ENCODE measurements at regions not wholly inside any gene's neighbourhood (a gene's known extent, or its start where the extent isn't known, plus 50 kb on each side); places are given as distances from the start of the nearest gene placed in this dataset.
A peak's percentile ranks its signal among the peaks of the same experiment; 100 is the strongest.
"Not testable (repeated sequence)": the region's sequence is repeated elsewhere in the genome, so short reads cannot be mapped to it uniquely, and the experiment has no call there.

DNA sequence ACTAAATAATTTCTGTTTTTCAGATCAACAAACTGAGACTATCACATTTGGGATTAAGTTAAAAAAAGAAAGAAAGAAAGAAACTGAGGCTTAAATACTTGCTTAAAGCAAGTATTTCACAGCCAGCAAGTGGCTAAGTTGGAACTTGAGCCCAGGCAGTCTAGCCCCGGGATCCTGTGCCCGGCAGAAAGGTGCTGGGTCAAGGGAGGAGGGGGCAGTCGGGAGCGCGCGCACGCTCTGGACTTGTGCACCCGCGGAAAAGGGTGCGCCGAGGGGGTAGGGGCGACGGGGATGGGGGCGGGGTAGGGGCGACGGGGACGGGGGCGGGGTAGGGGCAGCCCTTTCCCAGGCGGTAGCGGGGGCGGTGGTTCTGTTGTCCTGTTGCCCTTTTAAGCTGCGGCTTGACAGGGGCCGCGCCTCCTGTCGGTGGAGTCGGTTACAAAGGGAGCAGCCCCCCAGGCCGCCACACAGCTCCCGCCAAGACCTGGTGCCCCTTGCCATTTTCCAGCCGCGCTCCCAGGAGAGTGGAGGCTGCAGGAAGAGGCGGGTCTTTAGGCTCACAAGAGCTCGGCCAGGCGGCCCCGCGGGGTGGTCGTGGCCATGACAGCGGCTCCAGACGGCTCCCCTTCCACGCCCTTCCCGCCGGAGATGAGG lies 60.6 kb downstream of the GOLGA8T start:
- not testable (repeated sequence) for DNase-seq (ENCODE audit: low read depth in 2 of 2)

DNA sequence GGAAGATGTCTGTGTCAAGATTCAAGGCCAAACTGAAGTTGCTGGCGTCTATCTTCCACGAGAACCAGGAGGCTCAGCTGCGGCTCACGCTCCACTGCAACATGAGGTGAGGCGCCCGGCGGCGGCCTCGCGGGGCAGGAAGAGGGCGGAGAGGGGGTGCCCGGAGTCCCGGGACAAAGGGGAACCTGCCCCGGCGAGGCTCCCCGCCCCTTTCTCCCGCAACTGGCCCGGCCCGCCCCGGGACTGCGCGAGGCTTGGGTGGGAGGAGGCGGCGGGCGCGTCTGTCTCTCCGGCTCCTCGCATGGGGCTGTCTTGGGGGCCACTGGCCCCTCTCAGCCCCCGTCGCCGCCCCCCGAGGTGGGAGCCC lies 61.1 kb downstream of the GOLGA8T start:
- DNase-seq (ENCODE audit: low read depth in 2 of 2), result peak in 1 of 2 donors; percentile 12

DNA sequence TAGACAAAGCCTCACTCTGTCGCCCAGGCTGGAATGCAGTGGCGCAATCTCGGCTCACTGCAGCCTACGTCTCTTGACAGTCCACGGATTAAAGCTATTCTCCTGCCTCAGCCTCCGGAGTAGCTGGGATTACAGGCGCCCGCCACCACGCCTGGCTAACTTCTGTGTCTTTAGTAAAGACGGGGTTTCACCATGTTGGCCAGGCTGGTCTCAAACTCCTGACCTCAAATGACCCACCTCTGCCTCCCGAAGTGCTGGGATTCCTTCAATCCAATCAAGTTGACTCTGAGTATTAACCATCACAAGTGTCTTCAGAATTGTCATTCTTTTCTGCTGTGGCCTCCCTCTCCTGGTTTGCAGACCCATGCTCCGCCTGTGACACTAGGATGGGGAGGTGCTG lies 61.9 kb downstream of the GOLGA8T start:
- DNase-seq (ENCODE audit: low read depth in 2 of 2), result not testable (repeated sequence)

DNA sequence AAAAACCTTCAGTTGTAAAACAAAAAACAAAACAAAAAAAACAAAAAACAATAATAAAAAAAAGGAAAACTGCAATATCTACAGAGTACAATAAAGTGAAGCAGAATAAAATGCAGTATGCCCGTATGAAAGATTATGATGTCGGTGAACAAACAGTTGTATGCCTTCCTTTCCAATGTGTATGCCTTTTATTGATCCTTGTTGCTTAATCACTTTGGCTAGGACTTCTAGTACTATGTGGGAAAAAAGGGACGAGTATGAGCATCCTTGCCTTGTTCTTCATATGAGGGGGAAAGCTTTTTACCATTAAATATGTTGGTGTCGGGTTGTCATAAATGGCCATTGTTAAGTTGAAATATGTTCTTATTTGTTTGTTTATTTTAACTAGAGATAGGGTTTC lies 66.7 kb downstream of the GOLGA8T start:
- DNase-seq (ENCODE audit: low read depth in 2 of 2), result not testable (repeated sequence)

DNA sequence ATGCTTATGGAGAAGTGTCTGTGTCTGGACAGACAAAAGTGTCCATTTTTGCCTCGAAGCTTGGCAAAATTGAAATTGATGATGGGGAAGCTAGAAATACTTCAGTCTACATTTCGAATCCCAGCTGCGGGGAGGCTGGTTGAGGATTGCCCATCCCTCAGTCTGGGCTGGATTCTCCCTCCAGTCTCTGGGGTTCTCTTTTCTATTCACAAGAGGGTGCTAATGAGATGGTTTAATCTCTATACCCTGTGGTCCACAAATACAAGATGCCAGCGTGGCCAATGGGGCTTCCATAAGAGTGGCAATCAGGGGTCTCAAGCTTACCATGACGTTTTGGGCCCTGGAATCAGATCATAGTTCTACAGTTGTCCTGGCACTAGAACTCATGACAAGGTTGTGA lies 78.9 kb downstream of the GOLGA8T start:
- not testable (repeated sequence) for DNase-seq (ENCODE audit: low read depth in 2 of 2)

DNA sequence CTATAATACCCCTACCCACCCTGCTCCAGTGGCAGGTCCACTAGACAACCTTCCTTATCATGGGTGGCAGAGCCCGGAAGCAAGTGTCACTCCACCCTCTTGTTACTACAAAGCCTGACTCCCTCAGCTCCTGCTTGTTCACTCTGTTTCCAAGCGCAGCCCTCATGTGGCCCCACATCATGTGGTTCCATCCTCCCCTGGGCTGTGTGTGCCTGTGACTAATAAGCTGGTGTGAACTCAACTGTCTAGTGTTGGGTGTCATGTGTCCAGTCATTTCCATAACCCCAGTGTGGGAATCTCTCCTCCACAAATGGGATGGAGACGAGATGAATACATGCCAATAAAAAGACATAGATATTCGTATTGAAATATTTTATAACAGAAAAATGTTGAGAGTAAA lies 87.0 kb downstream of the GOLGA8T start:
- not testable (repeated sequence) for DNase-seq (ENCODE audit: low read depth in 2 of 2)

DNA sequence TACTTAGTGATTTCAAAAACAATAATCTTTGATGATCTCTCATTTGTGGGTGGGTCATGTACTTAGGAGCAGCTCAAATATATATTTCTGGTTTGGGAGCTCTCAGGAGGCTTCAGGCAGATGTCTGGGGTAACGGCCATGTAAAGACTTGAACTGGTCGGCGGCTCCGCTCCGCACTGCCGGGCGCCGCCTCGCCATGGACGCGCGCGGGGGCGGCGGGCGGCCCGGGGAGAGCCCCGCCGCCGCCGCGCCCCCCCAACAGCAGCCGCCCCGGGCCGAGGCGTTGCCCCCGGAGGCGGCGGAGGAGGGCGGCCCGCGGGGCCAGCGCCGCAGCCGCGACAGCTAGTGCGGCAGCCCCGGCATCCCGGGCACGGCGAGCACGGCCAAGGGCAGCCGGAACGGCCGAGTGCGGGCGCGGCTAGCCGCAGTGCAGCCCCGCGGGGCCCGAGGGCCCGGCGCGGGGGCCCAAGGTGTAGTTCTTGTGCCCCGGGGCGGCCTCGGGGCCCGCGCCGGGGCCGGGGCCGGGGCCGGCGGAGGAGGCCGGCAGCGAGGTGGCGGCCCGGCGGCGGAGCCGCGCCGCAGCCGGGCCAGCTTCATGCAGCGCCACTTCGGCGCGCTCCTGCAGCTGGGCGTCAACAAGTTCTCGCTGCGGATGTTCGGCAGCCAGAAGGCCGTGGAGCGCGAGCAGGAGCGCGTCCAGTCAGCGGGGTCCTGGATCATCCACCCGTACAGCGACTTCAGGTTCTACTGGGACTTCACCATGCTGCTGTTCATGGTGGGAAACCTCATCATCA lies 88.1 kb downstream of the GOLGA8T start:
- DNase-seq (ENCODE audit: low read depth in 2 of 2), result not testable (repeated sequence)

DNA sequence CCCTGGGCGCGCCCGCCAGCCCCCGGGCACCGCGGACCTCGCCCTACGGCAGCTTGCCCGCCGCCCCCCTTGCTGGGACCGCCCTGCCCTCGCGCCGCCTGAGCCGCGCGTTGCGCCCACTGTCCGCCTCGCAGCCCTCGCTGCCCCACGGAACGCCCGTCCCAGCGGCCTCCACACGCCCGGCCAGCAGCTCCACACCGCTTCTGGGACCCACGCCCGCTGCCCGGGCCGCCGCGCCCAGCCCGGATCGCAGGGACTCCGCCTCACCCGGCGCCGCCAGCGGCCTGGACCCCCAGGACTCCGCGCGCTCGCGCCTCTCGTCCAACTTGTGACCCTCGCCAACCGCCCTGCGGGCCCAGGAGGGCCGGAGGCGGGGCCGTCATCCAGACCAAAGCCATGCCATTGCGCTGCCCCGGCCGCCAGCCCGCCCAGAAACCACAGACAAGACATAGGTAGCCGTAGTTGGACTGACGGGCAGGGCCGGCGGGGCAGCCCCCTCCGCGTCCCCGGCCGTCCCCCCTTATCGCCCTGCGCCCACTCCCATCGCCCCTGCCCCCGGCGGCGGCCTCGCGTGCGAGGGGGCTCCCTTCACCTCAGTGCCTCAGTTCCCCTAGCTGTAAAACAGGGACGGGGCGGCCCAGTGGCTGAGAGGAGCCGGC lies 90.5 kb downstream of the GOLGA8T start:
- DNase-seq (ENCODE audit: low read depth in 2 of 2), result not testable (repeated sequence)

DNA sequence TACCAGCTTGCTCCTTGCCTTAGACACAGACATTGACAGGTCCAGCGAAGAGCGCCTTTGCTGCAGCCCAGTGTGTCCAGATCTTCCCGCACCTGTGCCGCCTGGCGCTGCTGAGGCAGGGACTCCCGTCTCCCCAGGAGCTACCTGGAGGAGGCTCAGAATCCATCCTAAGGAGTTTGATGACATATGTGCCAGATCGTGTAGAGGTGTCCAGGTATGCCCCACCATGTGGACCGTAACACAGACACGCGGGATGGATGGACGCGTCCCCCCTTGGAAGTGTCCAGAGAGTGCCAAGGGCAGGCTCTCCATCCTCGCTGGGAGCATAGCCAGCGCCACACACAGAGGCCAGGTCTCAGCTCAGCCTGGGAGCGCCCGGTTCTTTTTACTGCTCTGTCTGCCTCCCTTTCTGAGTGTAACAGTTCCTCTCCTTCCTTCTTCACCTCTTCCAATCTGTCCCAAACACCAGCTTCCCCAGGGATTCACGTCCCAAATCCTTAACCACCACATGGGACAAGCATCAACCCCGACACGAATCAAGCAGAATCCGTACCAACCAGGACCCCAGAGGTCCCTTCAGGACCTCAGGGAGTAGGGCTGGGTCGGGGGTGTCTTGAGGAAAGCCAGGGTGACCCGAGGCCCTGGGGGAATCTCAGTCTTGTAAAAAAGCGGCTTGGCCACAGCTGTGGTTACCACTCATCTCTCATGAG lies 126.7 kb downstream of the GOLGA8T start:
- DNase-seq (ENCODE audit: low read depth in 2 of 2), result not testable (repeated sequence)

DNA sequence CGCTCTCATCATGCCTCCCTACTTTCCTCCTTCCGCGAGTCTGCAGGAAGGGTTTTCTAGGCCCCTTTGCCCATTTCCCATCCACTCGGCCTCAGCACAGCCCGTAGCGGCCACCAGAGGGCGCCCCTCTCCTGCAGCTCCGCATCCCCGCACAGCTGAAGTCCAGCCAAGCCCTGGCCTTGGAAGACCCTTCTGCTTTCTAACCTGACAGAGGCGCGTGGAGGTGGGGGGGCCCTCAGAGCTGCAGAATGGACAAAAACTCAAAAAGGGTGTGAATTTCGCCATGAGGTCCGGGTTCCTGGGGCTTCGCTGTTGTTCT lies 127.2 kb downstream of the GOLGA8T start:
- DNase-seq (ENCODE audit: low read depth in 2 of 2), result not testable (repeated sequence)

DNA sequence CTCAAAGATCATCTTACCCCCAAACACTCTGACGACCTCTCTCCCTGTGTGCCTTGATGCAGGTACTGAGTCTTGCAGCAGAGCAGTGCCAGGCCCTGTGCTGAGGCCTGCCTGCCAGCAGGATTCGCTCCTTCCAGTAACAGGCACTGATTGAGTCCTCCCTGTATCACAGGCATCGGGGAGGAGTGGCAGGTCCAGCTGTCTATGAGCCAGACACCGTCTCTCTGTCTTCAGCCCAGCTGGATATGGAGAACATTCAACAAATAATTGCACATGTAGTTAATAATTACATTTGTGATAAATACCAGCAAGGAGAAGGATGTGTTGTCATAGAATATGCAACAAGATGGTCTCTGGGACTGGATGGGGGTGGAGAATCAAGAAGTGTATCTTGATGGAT lies 129.1 kb downstream of the GOLGA8T start:
- not testable (repeated sequence) for DNase-seq (ENCODE audit: low read depth in 2 of 2)

DNA sequence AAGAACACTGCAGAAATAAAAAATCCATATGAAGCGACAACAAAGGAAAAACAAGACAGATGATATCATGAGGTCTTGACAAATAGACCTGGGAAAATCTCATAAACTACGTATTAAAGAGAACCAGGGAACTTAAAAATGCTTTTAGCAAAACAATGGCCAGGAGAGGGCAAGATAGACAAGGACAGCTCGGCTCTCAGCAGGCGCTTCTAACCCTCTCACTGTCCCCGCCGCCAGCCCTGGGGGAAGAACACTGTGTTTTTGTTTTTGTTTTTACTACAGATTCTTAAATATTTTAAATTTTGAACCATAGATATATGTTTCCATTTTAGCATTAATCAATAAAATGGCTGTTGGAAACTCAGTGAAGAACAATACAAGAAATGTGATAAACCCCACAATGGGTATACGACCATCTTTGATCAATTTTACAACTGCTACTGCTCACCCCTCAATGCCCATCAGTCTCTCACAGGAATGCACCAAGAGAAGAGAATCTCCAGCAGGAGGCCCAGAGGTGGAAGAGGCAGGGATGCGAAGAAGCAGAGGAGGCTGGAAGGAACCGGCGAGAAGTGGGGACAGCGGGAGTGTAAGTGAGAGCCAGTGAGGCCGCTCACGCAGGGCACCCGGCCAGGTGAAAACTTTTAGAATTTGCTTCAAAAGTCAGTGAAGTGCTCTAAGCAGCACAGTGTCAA lies 98.0 kb downstream of the CHRFAM7A start:
- DNase-seq (ENCODE audit: low read depth in 2 of 2), result not testable (repeated sequence)

DNA sequence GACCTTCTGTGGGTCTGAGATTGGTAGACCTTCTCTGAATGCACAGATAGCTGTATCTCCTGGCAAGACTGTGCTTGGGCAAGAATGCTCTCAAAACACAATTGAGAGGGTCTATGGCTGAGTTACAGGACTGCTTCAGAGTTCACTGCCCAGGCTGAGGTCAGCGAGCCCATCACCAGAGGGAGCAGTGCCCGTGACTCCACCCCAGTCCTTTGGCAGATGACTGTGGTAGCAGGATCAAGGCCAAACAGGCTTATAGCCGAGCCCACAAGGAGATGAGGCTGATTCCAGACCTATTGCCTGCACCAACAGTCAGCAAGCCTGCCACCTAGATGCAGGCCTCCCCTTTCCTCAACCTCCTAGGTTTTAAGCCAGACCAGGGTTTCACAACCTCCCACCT lies 89.4 kb downstream of the CHRFAM7A start:
- DNase-seq (ENCODE audit: low read depth in 2 of 2), result not testable (repeated sequence)

Measured in stimulated activated CD8-positive, alpha-beta memory T cell treated with anti-CD3 and anti-CD28 coated beads, Interleukin-15, amount 100 ng/mL, for 4 hours (primary cell).